ENCODE measurements at regions not wholly inside any gene's neighbourhood (a gene's known extent, or its start where the extent isn't known, plus 50 kb on each side); places are given as distances from the start of the nearest gene placed in this dataset.

DNA sequence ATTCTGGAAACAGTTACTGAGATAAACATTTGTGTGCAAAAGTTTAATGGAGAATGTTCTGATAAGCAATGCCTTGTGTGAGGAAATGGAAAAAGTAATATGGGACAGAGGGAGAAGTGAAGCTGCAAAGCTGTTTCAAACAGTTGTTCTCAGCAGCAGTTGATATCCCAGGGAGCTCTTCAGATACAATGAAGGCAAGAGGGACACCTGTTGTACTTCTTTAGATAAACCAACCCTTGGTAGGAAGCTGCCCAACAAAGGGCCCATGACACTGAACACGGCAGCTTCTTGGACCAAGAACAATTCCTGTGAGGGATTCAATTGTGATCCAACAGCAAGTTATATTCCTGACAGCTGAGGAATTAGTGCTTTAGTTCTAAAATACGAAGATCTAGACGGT is 894.3 kb upstream of the PCDH20 start:
- TF ChIP-seq, protein P1, sequence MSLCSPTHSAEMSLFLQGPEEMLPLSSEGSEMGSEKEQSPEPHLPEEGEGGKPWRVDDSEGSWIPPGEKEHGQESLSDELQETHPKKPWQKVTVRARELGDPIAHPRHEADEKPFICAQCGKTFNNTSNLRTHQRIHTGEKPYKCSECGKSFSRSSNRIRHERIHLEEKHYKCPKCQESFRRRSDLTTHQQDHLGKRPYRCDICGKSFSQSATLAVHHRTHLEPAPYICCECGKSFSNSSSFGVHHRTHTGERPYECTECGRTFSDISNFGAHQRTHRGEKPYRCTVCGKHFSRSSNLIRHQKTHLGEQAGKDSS (CRISPR knock-in tag; IDR thresholded peaks at IDR 0.05; ENCODE audit: borderline replicate concordance, low read depth), result no peak
- TF ChIP-seq ATM (IDR thresholded peaks at IDR 0.05; ENCODE audit: borderline replicate concordance) (no peak), GABPA (IDR thresholded peaks at IDR 0.05; ENCODE audit: low read depth, low read length) (no peak), GABPA (CRISPR knock-in tag; IDR thresholded peaks at IDR 0.05; ENCODE audit: low read depth) (no peak), POLR2A (IDR thresholded peaks at IDR 0.05; ENCODE audit: insufficient read depth in 1 of 2, low read depth in 2 of 2, low read length in 2 of 2) (no peak), RELA (CRISPR knock-in tag; IDR thresholded peaks at IDR 0.05) (no peak)
- TF ChIP-seq, protein P2, sequence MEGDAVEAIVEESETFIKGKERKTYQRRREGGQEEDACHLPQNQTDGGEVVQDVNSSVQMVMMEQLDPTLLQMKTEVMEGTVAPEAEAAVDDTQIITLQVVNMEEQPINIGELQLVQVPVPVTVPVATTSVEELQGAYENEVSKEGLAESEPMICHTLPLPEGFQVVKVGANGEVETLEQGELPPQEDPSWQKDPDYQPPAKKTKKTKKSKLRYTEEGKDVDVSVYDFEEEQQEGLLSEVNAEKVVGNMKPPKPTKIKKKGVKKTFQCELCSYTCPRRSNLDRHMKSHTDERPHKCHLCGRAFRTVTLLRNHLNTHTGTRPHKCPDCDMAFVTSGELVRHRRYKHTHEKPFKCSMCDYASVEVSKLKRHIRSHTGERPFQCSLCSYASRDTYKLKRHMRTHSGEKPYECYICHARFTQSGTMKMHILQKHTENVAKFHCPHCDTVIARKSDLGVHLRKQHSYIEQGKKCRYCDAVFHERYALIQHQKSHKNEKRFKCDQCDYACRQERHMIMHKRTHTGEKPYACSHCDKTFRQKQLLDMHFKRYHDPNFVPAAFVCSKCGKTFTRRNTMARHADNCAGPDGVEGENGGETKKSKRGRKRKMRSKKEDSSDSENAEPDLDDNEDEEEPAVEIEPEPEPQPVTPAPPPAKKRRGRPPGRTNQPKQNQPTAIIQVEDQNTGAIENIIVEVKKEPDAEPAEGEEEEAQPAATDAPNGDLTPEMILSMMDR (CRISPR knock-in tag; IDR thresholded peaks at IDR 0.05), result no peak
- TF ChIP-seq, protein P3, sequence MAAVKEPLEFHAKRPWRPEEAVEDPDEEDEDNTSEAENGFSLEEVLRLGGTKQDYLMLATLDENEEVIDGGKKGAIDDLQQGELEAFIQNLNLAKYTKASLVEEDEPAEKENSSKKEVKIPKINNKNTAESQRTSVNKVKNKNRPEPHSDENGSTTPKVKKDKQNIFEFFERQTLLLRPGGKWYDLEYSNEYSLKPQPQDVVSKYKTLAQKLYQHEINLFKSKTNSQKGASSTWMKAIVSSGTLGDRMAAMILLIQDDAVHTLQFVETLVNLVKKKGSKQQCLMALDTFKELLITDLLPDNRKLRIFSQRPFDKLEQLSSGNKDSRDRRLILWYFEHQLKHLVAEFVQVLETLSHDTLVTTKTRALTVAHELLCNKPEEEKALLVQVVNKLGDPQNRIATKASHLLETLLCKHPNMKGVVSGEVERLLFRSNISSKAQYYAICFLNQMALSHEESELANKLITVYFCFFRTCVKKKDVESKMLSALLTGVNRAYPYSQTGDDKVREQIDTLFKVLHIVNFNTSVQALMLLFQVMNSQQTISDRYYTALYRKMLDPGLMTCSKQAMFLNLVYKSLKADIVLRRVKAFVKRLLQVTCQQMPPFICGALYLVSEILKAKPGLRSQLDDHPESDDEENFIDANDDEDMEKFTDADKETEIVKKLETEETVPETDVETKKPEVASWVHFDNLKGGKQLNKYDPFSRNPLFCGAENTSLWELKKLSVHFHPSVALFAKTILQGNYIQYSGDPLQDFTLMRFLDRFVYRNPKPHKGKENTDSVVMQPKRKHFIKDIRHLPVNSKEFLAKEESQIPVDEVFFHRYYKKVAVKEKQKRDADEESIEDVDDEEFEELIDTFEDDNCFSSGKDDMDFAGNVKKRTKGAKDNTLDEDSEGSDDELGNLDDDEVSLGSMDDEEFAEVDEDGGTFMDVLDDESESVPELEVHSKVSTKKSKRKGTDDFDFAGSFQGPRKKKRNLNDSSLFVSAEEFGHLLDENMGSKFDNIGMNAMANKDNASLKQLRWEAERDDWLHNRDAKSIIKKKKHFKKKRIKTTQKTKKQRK (IDR thresholded peaks at IDR 0.05; ENCODE audit: low read length), result no peak
- TF ChIP-seq, protein P4, sequence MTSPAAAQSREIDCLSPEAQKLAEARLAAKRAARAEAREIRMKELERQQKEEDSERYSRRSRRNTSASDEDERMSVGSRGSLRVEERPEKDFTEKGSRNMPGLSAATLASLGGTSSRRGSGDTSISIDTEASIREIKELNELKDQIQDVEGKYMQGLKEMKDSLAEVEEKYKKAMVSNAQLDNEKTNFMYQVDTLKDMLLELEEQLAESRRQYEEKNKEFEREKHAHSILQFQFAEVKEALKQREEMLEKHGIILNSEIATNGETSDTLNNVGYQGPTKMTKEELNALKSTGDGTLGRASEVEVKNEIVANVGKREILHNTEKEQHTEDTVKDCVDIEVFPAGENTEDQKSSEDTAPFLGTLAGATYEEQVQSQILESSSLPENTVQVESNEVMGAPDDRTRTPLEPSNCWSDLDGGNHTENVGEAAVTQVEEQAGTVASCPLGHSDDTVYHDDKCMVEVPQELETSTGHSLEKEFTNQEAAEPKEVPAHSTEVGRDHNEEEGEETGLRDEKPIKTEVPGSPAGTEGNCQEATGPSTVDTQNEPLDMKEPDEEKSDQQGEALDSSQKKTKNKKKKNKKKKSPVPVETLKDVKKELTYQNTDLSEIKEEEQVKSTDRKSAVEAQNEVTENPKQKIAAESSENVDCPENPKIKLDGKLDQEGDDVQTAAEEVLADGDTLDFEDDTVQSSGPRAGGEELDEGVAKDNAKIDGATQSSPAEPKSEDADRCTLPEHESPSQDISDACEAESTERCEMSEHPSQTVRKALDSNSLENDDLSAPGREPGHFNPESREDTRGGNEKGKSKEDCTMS (CRISPR knock-in tag; conservative IDR thresholded peaks at IDR 0.05), result no peak
